Gastroesophageal sphincter (tissue), 3 donors: ENCODE measurements at regions not wholly inside any gene's neighbourhood (a gene's known extent, or its start where the extent isn't known, plus 50 kb on each side); places are given as distances from the start of the nearest gene placed in this dataset.

Source experiments
- EP300 ChIP-seq: sonication (generic); formaldehyde crosslinking; IDR thresholded peaks from one replicate; pipeline ENCODE4 v1.6.1; 2017; ENCODE audit warnings: antibody characterized with exemption, mild to moderate bottlenecking
- POLR2A ChIP-seq, 2 donors: fragments of 450-650 bp; IDR thresholded peaks; one replicate each; pipeline ENCODE4 v1.6.1; 2017; ENCODE audit warnings: antibody characterized with exemption in 2 of 2, mild to moderate bottlenecking in 2 of 2, moderate library complexity in 1 of 2
- TF ChIP-seq, protein P1 (sequence below), 4 experiments: fragments of 200-600 bp in 2 of 4; fragments of 450-650 bp in 2 of 4; sonication (generic) in 1 of 4; IDR thresholded peaks; one replicate each; pipeline ENCODE4 v1.5.1; 2017 to 2019; ENCODE audit warnings: antibody characterized with exemption in 4 of 4, mild to moderate bottlenecking in 2 of 4, moderate library complexity in 2 of 4

DNA sequence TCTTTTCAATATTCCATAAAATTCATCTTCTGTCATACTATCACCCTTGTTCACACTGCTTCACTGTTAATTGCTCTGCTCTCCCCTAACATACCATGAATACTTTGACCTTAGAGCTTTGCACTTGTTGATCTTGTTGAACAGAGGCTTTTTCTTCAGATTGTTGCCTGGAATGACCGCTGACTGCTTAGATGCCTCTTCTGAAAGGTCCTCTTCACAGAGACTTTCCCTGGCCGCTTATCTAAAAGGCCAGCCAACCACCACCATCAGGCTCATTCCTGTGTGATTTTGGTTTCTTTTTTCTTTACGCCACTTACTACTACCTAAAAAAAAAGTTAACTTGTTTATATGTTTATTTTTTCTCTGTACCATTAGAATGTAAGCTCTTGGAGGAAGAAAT is 667.7 kb downstream of the STPG2 start:
- TF ChIP-seq, protein P1, sequence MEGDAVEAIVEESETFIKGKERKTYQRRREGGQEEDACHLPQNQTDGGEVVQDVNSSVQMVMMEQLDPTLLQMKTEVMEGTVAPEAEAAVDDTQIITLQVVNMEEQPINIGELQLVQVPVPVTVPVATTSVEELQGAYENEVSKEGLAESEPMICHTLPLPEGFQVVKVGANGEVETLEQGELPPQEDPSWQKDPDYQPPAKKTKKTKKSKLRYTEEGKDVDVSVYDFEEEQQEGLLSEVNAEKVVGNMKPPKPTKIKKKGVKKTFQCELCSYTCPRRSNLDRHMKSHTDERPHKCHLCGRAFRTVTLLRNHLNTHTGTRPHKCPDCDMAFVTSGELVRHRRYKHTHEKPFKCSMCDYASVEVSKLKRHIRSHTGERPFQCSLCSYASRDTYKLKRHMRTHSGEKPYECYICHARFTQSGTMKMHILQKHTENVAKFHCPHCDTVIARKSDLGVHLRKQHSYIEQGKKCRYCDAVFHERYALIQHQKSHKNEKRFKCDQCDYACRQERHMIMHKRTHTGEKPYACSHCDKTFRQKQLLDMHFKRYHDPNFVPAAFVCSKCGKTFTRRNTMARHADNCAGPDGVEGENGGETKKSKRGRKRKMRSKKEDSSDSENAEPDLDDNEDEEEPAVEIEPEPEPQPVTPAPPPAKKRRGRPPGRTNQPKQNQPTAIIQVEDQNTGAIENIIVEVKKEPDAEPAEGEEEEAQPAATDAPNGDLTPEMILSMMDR (IDR thresholded peaks at IDR 0.05), result no peak
- no peak for TF ChIP-seq POLR2A (IDR thresholded peaks at IDR 0.05)
- TF ChIP-seq EP300, result no peak
